HG03442 (cell line): ENCODE measurements at regions not wholly inside any gene's neighbourhood (a gene's known extent, or its start where the extent isn't known, plus 50 kb on each side); places are given as distances from the start of the nearest gene placed in this dataset.
"Not testable (repeated sequence)": the region's sequence is repeated elsewhere in the genome, so short reads cannot be mapped to it uniquely, and the experiment has no call there.

Experiments
- ATAC-seq: cut with Tn5 transposase; IDR thresholded peaks from one replicate; pipeline ENCODE4 v1.9.1; 2021; ENCODE audit warnings: mild to moderate bottlenecking, moderate library complexity; ENCODE audit not compliant: unreplicated experiment

DNA sequence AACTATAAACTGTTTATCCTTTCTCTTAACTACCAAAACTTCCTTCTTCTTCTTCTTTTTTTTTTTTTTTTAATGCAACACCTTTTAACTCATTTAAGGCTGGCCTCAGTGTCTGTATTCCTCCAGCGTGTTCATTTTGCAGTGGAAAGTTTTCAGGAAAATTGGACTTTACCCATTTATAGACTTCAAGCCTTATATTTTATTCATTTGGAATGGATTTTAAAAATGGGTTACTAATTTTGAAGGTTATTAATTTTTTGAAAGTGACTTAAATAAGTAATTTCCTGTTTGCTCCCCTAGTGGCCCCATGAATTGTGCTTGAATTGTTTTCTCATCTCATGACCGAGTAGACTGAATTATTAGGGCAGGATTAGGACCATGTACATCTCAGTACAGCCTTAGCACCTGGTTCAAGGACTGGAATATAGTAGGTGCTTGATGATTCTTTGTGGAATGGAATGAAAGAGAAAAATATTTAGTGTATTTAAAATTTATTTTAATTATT, 282.7 kb downstream of the ANKRD50 start:
- no peak for ATAC-seq

DNA sequence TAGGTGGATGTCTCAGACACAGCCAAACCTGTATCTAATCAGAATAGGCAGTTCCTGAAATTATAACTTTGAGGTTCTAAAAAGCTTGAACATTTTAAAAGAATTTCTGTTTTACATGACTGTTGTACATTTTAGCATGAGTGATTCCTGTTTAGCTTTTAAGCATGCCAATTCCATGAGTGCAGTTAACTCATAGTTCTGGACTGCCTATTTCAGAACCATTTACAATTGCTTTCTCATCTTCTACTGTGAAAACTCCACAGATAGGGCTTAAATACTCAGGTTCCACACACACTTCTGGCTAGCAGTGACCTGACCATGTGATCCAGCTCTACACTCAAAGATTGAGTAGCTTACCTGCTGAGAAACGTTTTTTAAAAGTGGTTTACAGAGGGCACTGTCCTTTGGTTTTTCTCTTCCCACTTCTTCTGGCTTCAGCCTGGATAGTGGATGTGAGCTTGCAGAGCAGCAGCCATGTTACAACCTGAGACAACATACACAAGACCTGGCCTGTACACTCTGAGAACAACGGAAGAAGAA, 280.8 kb downstream of the ANKRD50 start:
- no peak for ATAC-seq

DNA sequence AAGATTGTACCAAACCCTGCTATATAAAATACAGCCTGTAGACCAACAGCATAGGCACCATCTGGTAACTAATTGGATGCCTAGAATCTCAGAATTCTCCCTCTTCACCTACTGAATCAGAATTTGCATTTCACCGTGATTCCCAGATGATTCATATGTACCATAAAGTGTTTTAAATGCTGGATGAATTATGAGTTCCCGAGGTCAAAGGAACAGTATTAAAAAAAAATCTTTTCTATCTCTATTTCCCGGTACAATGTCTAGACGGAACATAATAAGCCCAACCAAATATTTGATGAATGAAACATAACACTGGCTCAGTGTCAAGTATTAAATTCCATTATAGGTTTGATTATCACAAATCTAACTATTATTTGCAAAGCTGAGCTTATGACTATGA, 280.0 kb downstream of the ANKRD50 start:
- ATAC-seq: no peak

DNA sequence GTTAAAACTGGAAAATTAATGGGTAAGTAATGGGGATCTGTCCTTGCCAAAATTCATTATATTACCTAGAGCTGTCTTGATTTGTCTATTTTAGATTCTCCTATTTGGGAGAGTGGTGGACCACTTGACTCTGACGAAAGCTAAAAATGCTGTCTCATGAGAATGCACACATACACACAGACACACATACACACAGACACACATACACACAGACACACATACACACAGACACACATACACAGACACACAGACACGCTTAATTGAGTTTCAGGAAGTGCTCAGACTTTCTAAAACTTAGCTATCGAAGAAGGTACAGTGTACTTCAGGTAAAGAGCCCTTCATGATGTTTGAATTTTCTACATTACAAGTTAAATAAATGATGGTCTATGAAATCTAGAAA, 279.5 kb downstream of the ANKRD50 start:
- ATAC-seq: no peak

DNA sequence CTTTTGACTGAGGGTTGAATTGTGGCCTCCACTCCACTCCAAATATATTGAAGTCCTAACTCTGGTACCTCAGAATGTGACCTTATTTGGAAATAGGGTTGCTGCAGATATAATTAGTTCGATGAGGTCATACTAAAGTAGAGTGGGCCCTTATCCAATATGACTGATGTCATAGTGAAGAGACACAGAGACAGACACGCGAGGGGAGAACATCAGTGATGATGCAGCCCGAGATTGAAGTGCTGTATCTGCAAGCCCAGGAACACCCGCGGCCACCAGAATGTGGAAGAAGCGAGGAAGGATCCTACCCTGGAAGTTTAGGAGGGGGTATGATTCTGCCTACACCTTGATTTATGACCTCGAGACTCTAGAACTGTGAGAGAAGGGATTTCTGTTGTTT, 279.0 kb downstream of the ANKRD50 start:
- no peak for ATAC-seq

DNA sequence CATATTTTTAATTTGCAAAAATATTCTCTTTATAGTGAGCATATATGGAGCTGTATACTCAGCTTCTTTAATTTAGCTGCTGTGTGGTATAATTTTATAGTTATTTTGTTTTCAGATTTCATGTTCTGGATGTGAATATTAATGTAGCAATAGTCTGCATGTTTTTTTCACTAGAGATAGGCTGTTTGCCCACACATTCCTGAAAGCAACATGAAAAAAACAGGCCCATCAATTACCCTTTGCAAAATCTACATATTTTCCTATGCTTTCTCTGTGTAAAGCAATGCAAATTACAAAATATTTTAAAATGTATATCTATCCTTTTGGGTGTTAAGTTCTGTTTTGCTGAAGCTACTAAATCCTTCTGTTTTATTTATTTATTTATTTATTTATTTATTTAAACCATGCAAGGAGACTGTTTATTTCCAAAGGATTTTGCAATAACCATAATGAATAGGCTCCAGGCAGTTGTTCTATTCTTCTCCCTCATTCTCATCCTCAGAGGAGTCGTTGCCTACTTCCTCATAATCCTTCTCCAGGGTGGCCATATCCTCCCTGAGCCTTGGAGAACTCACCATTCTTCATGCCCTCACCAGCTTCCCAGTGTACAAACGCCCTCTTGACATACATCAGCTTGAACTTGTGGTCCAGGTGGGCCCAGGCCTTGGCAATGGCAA, 277.1 kb downstream of the ANKRD50 start:
- no peak for ATAC-seq

DNA sequence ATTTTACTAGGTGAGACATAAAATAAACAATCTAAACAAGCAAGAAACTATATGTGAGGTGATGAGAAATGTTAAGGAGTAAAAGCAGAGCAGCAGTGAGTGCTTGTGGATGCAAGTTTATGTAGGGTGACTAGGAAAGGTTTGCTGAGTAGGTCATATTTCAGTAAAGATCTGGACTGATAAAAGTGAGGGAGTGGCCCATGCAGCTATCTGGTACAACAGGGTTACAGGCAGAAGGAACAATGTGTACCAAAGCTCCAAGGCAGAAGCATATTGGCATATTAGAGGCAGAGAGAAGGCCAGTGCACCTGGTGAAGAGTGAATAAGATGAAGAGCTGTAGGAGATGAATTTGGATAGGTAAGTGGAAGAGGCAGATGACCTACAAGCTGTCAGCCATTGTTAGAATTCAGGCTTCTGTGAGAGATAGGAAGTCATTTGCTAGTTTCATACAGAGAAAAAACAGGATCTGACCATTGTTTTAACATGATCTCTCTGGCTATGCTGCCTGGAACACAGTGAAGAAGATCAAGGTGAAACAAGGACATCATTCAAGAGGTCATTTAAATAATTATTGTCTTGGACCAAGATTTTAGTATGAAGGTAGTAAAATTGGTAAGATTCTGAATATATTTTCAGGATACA, 274.6 kb downstream of the ANKRD50 start:
- no peak for ATAC-seq

DNA sequence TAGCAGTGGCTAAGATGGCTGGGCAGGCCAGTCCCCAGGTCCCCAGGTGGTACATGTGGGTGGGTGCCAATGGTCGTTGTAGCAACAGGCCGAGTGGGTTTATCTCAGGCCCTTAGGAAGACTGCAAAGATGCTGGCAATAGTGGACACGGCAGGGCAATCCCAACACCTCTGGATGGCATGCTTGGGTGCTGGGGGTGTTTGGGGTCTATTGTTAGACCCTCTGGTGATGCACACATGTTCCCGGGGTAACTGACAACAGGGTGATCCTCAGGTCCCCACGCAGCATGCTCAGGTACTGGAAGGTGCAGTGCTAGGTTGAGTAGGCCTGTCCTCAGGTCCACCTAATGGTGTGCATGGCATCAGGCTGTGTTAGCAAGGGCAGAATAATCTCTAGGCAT, 267.5 kb downstream of the ANKRD50 start:
- no peak for ATAC-seq

DNA sequence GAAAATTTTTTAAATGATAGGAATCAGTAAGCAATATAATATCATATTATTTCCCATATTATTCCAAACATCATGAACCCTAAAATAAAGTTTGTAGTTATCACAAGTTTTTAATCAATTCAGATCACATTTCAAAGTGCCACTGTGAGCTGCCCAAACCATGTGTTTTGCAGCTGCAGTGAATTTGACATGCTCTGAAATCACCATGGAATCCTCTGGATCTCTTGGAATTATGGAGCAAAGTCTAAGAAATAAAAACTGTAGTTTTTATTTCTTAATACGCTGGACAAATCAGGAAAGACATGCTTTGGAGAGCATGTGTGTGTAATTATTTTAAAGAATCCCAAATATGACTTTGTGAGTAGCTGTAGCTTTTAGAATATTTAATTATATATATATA, 262.7 kb downstream of the ANKRD50 start:
- no peak for ATAC-seq

DNA sequence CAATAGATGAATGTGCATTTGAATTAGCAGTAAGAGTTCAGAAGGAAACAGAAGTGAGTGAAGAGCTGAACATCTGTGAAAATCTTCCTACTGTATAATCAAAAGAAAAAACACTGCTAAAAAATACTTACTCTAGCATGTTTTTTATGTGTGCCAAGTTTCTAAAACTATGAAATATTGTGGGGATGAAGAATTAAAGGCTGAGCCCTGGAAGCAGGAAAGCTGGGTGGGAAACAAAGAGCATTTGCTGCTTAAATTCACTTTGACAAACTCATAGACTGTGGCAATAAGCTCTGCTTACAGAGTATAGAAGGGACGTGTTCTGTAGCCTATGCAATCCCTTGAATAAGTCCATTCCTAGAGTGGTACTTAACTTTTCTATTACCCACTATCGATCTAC, 261.7 kb downstream of the ANKRD50 start:
- no peak for ATAC-seq

DNA sequence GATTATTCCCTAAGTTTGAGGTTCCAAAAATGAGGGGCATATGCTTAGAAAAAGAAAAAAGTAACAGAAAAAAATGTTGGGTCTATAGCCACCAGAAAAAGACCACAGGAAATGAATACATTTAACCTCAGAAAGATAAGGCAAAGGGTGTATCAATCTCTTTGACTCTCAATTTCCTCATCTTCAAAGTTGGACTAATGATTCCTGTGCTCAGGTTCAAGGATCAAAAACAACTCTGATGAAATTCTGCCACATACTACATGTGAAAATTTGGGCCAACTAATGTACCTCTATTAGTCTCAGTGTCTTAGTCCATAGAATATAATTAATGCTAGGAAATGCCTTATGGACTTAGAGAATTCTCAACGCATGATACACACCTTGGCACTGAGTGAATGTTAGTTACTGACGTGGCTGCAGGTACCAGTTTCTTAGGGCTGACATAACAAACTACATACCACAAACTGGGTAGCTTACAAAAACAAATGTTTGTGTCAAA, 257.7 kb downstream of the ANKRD50 start:
- no peak for ATAC-seq

DNA sequence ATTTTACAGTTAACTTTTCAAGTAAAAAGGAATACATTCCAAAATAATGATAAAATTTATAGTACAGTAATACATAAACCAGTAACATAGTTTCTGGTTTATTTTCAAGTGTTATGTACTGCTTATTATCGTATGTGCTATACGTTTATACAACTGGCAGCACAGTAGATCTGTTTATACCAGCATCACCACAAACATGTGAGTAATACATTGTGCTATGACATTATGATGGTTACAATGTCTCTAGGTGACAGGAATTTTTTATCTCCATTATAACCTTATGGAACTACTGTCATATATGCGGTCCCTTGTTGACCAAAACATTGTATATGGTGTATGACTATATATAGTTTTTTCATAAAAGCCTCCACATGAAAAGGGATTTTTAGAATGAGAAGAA, 256.9 kb downstream of the ANKRD50 start:
- ATAC-seq: no peak

DNA sequence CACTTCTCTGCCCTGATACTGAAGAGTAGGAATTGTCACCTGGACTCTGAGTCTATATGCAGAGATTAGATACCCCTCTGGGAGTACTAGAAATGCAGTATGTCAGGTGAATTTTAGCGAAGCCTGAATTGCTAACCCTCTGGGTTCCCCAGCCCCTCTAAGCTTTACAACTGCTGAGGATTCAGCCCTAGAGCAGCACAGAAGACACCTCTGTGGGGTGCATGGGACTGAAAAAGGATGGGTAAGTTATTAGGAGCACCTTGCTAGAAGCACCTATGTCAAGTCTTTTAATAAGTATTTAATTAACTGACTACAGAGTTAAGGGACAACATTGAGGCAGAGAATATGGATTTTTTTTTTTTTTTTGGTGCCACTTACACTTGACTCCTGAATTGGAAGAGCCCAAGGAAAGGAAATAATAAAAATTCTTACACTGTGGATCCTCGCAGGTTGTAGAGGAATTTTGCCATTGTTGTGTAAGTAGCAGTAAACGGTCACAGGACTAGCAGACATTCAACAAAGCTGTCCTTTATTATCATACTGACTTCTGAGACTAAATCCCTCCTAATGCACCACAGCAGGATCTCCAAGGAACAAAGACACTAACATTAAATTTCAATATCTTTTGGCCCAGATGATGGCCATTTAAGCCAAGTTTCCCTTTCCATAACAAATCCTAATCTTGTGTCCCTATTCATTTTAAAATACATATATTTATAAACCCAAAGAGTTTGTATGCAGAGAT, 253.2 kb downstream of the ANKRD50 start:
- ATAC-seq: no peak

DNA sequence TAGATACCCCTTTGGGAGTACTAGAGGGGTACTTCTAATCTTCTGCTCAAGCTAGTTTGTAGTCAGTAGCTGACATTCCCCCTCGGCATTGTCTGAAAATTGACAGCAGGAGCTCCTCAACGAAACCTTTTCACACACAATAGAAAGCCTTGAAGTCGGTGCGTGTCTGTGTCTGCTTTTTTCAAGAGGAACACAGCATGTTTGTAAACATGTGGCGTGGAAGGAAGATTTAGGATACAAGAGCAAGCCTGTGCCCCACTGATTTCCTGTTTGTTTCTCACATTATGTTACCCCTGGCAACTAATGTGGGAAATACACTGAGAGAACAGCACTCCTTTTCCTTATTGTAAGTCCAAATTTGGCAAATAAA, 252.6 kb downstream of the ANKRD50 start:
- no peak for ATAC-seq

DNA sequence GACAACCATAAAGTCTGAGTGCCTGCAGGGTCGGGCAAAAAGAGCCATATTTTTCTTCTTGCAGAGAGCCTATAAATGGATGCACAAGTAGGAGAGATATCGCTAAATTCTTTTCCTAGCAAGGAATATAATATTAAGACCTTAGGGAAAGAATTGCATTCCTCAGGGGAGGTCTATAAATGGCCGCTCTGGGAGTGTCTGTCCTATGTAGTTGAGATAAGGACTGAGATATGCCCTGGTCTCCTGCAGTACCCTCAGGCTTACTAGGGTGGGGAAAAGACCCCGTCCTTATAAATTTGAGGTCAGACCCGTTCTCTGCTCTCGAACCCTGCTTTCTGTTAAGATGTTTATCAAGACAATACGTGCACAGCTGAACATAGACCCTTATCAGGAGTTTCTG, 250.9 kb downstream of the ANKRD50 start:
- not testable (repeated sequence) for ATAC-seq

DNA sequence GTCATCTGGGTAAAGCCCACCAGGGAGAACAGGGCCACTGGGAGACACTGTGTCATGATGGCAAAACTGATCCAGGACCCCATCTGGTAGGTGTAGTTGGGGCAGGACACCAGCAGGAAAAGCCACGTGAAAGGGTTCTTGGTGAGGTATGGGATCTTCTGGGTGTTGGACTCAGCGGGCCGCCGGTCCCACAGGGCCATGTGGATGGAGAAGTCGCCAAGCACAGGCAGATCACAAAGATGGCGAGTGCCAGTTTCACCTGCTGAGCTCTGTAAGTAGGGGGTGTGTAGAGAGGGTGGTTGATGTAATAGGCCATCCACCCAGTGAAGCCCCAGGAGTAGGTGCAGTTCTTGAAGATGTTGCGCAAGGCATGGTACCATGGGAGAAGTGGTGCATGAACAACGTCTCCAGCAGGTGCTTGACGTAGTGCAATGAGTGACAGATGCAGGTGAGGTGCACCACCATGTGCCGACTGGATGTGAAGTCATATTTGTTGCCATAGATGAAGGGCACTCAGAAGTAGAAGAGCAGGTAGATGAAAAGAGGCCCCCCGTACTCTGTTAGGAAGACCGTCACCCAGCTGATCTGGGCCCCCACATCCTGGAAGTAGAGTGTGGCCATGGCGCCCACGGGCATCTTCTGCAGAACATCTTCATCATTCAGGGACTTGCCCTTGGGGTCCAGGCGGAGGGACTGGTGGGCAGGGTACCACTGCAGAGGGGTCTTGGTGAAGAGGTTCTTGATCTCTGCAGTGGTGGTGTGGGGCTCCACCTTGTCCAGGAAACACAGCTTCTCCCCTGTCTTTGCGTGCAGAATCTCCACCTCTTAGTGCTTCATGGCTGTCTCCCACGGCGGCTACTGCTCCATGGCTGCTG, 249.3 kb downstream of the ANKRD50 start:
- ATAC-seq: no peak

DNA sequence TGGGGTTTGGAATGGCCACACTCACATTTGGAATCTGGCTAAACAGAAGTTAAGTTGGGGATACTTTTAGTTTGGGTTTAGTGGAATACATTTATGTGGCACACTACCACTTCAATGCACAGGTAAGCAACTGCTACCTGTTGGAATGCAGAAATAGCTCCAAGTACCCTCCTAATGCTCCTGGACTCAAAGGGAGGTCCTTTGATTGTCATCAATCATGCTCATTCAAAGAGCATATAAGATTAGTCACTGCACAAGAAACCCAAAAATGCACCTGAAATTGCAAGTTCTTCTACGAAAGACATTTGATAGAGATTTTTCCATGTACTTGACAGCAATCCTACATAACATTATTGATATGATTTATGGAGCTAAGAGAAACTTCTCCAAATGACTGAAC, 247.7 kb downstream of the ANKRD50 start:
- no peak for ATAC-seq

DNA sequence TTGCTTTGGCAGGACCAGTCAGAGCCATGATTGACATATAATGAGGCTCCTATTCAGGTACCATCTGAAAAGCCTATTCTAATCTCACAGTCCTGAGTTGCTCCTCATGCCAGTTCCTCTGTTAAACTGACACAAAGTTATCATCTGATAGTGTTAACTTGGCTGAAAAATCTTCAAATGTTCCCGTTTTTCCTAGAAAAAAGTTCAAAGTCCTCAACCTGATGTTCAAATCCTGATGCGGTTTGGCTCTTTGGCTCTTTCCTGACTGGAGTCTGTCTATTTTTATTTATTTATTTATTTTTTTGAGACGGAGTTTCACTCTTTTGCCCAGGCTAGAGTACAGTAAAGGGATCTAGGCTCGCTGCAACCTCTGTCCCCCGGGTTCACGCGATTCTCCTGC, 244.2 kb downstream of the ANKRD50 start:
- no peak for ATAC-seq

DNA sequence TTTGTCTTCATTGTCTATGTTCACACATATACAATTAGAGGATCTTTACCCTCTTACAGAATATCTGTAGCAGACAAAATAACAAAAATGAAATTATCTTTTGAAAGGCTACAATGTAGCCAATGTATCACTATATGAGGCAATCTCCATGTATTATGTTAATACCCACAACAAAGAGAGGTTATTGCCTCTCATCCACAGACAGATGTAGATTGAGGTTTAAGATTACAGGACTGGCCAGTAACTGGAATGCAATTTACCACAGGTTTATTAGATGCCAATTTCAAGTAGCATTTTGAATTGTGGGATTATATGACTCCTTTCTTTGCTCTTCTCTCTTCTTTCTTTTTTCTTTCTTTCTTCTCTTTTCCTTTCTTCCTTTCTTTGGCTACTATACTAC, 242.6 kb downstream of the ANKRD50 start:
- no peak for ATAC-seq

DNA sequence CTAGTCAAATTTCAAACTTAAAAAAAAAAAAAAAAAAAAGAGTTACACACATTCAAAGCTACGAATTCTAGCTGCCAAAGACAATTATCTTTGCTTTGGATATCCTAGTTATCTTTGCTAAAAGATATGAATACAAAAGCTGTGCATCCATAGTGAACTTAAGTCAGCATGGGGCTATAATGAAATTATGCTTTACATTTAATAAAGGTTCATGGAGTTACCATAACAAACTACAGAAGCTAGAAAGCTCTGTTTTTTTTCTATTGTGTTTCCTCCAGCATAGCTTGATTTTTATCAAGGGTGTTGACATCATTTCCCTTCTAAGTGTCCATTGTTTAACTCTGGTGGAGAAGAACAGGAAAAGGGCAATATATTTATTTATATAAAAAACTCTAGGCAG, 234.1 kb downstream of the ANKRD50 start:
- no peak for ATAC-seq

DNA sequence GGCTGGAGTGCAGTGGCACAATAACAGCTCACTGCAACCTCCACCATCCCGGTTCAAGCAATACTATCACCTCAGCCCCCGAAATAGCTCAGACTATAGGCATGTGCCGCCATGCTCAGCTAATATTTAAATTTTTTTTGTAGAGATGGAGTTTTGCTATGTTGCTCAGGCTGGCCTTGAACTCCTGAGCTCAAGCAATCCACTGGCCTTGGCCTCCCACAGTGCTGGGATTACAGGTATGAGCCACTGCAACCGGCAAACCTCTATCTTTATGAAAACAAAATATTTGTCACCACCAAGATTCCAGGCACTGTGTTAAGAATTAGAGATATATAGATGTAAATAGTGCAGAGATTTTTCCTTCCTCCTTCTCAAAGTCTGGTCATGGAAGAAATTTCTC, 232.5 kb downstream of the ANKRD50 start:
- ATAC-seq: no peak
